GM21515 (cell line): ENCODE measurements at regions not wholly inside any gene's neighbourhood (a gene's known extent, or its start where the extent isn't known, plus 50 kb on each side); places are given as distances from the start of the nearest gene placed in this dataset.

Source experiments
- ATAC-seq: cut with Tn5 transposase; IDR thresholded peaks from one replicate; pipeline ENCODE4 v1.9.1; 2021; ENCODE audit not compliant: unreplicated experiment

GRCh38 chr1:157194731-157195520 is 56.7 kb upstream of the ETV3 start:
- no peak for ATAC-seq

- ATAC-seq = no peak
Measured at GRCh38 chr1:157193702-157194391, 55.7 kb upstream of the ETV3 start.

- ATAC-seq = no peak
Measured at GRCh38 chr1:157193219-157193618, 55.0 kb upstream of the ETV3 start.

GRCh38 chr1:157189986-157190982 is 52.1 kb upstream of the ETV3 start:
- no peak for ATAC-seq

GRCh38 chr1:157189096-157189495 is 50.9 kb upstream of the ETV3 start:
- no peak for ATAC-seq
